ENCODE measurements at regions not wholly inside any gene's neighbourhood (a gene's known extent, or its start where the extent isn't known, plus 50 kb on each side); places are given as distances from the start of the nearest gene placed in this dataset.

GRCh38 chr9:135310134-135310533, 169.4 kb upstream of the PPP1R26 start:
- Histone ChIP-seq H3K4me3 (ENCODE audit: low read length) (no peak overlapping the region), H3K4me1 (ENCODE audit: insufficient read depth, low read length) (no peaks in the 10 kb centered on the region), H3K36me3 (ENCODE audit: insufficient read depth, low read length) (no peaks in the 10 kb centered on the region), H3K27ac (ENCODE audit: low read depth, low read length) (no peak overlapping the region), H3K9me3 (ENCODE audit: low read length) (no peaks in the 10 kb centered on the region), H3K27me3 (ENCODE audit: insufficient read depth, low read length, poor library complexity, severe bottlenecking) (no peaks in the 10 kb centered on the region)
- peaks cover 22 to 40% of the 10 kb centered on the region in 2 donors for H3K27me3 Mint-ChIP-seq
- no peaks in the 10 kb centered on the region for H3K36me3 Mint-ChIP-seq
- H3K27ac Mint-ChIP-seq: no peak overlapping the region
- CTCF ChIA-PET: no interaction called here
- DNase-seq: no peak
- H3K4me3 Mint-ChIP-seq: no peak overlapping the region
- POLR2A ChIA-PET: no interaction called here
- peaks cover 7 to 15% (median 14%) of the 10 kb centered on the region in 5 donors for H3K9me3 Mint-ChIP-seq
- no peaks in the 10 kb centered on the region for H3K4me1 Mint-ChIP-seq

GRCh38 chr9:135315572-135315971, 164.0 kb upstream of the PPP1R26 start:
- Mint-ChIP-seq H3K36me3 (no peaks in the 10 kb centered on the region), H3K27me3 (peaks cover 12 to 20% of the 10 kb centered on the region in 2 donors), H3K9me3 (peaks cover 7 to 15% (median 14%) of the 10 kb centered on the region in 5 donors), H3K4me3 (no peak overlapping the region), H3K4me1 (no peaks in the 10 kb centered on the region), H3K27ac (no peak overlapping the region)
- no peak for DNase-seq
- no peaks in the 10 kb centered on the region for H3K27me3 ChIP-seq (ENCODE audit: insufficient read depth, low read length, poor library complexity, severe bottlenecking)
- ChIA-PET CTCF (no interaction called here), POLR2A (no interaction called here)
- no peak overlapping the region for H3K27ac ChIP-seq (ENCODE audit: low read depth, low read length)
- no peak overlapping the region for H3K4me3 ChIP-seq (ENCODE audit: low read length)
- no peaks in the 10 kb centered on the region for H3K4me1 ChIP-seq (ENCODE audit: insufficient read depth, low read length)
- no peaks in the 10 kb centered on the region for H3K9me3 ChIP-seq (ENCODE audit: low read length)
- H3K36me3 ChIP-seq (ENCODE audit: insufficient read depth, low read length): no peaks in the 10 kb centered on the region

- DNase-seq: no peak
- Mint-ChIP-seq H3K27ac (no peak overlapping the region), H3K27me3 (peaks cover 3 to 6% of the 10 kb centered on the region in 2 donors), H3K4me1 (no peaks in the 10 kb centered on the region), H3K9me3 (no peaks in the 10 kb centered on the region), H3K4me3 (no peak overlapping the region), H3K36me3 (no peaks in the 10 kb centered on the region)
- H3K4me3 ChIP-seq (ENCODE audit: low read length): no peak overlapping the region
- H3K9me3 ChIP-seq (ENCODE audit: low read length): no peaks in the 10 kb centered on the region
- CTCF ChIA-PET: no interaction called here
- H3K27me3 ChIP-seq (ENCODE audit: insufficient read depth, low read length, poor library complexity, severe bottlenecking): no peaks in the 10 kb centered on the region
- H3K4me1 ChIP-seq (ENCODE audit: insufficient read depth, low read length): no peaks in the 10 kb centered on the region
- POLR2A ChIA-PET: no interaction called here
- no peak overlapping the region for H3K27ac ChIP-seq (ENCODE audit: low read depth, low read length)
- no peaks in the 10 kb centered on the region for H3K36me3 ChIP-seq (ENCODE audit: insufficient read depth, low read length)
Observed at GRCh38 chr9:135320331-135320730, 159.3 kb upstream of the PPP1R26 start.

GRCh38 chr9:135320943-135321342, 158.6 kb upstream of the PPP1R26 start:
- peaks cover 6 to 10% of the 10 kb centered on the region in 2 donors for H3K27me3 Mint-ChIP-seq
- H3K27ac Mint-ChIP-seq: no peak overlapping the region
- no peaks in the 10 kb centered on the region for H3K9me3 Mint-ChIP-seq
- Histone ChIP-seq H3K4me3 (ENCODE audit: low read length) (no peak overlapping the region), H3K27me3 (ENCODE audit: insufficient read depth, low read length, poor library complexity, severe bottlenecking) (no peaks in the 10 kb centered on the region), H3K9me3 (ENCODE audit: low read length) (no peaks in the 10 kb centered on the region), H3K4me1 (ENCODE audit: insufficient read depth, low read length) (no peaks in the 10 kb centered on the region), H3K36me3 (ENCODE audit: insufficient read depth, low read length) (no peaks in the 10 kb centered on the region), H3K27ac (ENCODE audit: low read depth, low read length) (no peak overlapping the region)
- no peak for DNase-seq
- no peaks in the 10 kb centered on the region for H3K4me1 Mint-ChIP-seq
- POLR2A ChIA-PET: no interaction called here
- CTCF ChIA-PET: no interaction called here
- no peak overlapping the region for H3K4me3 Mint-ChIP-seq
- H3K36me3 Mint-ChIP-seq: no peaks in the 10 kb centered on the region

GRCh38 chr9:135321580-135321979, 158.0 kb upstream of the PPP1R26 start:
- no peaks in the 10 kb centered on the region for H3K9me3 Mint-ChIP-seq
- POLR2A ChIA-PET: no interaction called here
- no peak overlapping the region for H3K4me3 ChIP-seq (ENCODE audit: low read length)
- H3K4me1 ChIP-seq (ENCODE audit: insufficient read depth, low read length): no peaks in the 10 kb centered on the region
- peaks cover 6 to 14% of the 10 kb centered on the region in 2 donors for H3K27me3 Mint-ChIP-seq
- CTCF ChIA-PET: no interaction called here
- no peak overlapping the region for H3K27ac ChIP-seq (ENCODE audit: low read depth, low read length)
- H3K36me3 ChIP-seq (ENCODE audit: insufficient read depth, low read length): no peaks in the 10 kb centered on the region
- H3K27me3 ChIP-seq (ENCODE audit: insufficient read depth, low read length, poor library complexity, severe bottlenecking): no peaks in the 10 kb centered on the region
- H3K36me3 Mint-ChIP-seq: no peaks in the 10 kb centered on the region
- no peaks in the 10 kb centered on the region for H3K9me3 ChIP-seq (ENCODE audit: low read length)
- no peak overlapping the region for H3K27ac Mint-ChIP-seq
- no peak overlapping the region for H3K4me3 Mint-ChIP-seq
- H3K4me1 Mint-ChIP-seq: no peaks in the 10 kb centered on the region
- DNase-seq: no peak

- DNase-seq: no peak
- Mint-ChIP-seq H3K9me3 (no peaks in the 10 kb centered on the region), H3K4me1 (no peaks in the 10 kb centered on the region), H3K4me3 (no peak overlapping the region), H3K36me3 (no peaks in the 10 kb centered on the region), H3K27me3 (peaks cover 6 to 16% of the 10 kb centered on the region in 2 donors), H3K27ac (no peak overlapping the region)
- no peaks in the 10 kb centered on the region for H3K36me3 ChIP-seq (ENCODE audit: insufficient read depth, low read length)
- no peaks in the 10 kb centered on the region for H3K4me1 ChIP-seq (ENCODE audit: insufficient read depth, low read length)
- no peak overlapping the region for H3K4me3 ChIP-seq (ENCODE audit: low read length)
- POLR2A ChIA-PET: no interaction called here
- H3K27me3 ChIP-seq (ENCODE audit: insufficient read depth, low read length, poor library complexity, severe bottlenecking): no peaks in the 10 kb centered on the region
- CTCF ChIA-PET: no interaction called here
- no peaks in the 10 kb centered on the region for H3K9me3 ChIP-seq (ENCODE audit: low read length)
- no peak overlapping the region for H3K27ac ChIP-seq (ENCODE audit: low read depth, low read length)
Observed at GRCh38 chr9:135324329-135324728, 155.3 kb upstream of the PPP1R26 start.

GRCh38 chr9:135326141-135326540, 153.4 kb upstream of the PPP1R26 start:
- Mint-ChIP-seq H3K27me3 (peaks cover 6 to 16% of the 10 kb centered on the region in 2 donors), H3K27ac (no peak overlapping the region), H3K36me3 (no peaks in the 10 kb centered on the region), H3K9me3 (no peaks in the 10 kb centered on the region), H3K4me3 (no peak overlapping the region), H3K4me1 (no peaks in the 10 kb centered on the region)
- ChIA-PET POLR2A (no interaction called here), CTCF (no interaction called here)
- Histone ChIP-seq H3K9me3 (ENCODE audit: low read length) (no peaks in the 10 kb centered on the region), H3K27ac (ENCODE audit: low read depth, low read length) (no peak overlapping the region), H3K27me3 (ENCODE audit: insufficient read depth, low read length, poor library complexity, severe bottlenecking) (no peaks in the 10 kb centered on the region), H3K4me1 (ENCODE audit: insufficient read depth, low read length) (no peaks in the 10 kb centered on the region), H3K36me3 (ENCODE audit: insufficient read depth, low read length) (no peaks in the 10 kb centered on the region), H3K4me3 (ENCODE audit: low read length) (no peak overlapping the region)
- no peak for DNase-seq

GRCh38 chr9:135326633-135327152, 152.9 kb upstream of the PPP1R26 start:
- Mint-ChIP-seq H3K27ac (no peak overlapping the region), H3K4me3 (no peak overlapping the region), H3K27me3 (peaks cover 6 to 14% of the 10 kb centered on the region in 2 donors), H3K4me1 (no peaks in the 10 kb centered on the region), H3K36me3 (no peaks in the 10 kb centered on the region), H3K9me3 (no peaks in the 10 kb centered on the region)
- Histone ChIP-seq H3K4me1 (ENCODE audit: insufficient read depth, low read length) (no peaks in the 10 kb centered on the region), H3K27me3 (ENCODE audit: insufficient read depth, low read length, poor library complexity, severe bottlenecking) (no peaks in the 10 kb centered on the region), H3K4me3 (ENCODE audit: low read length) (no peak overlapping the region), H3K36me3 (ENCODE audit: insufficient read depth, low read length) (no peaks in the 10 kb centered on the region), H3K27ac (ENCODE audit: low read depth, low read length) (no peak overlapping the region), H3K9me3 (ENCODE audit: low read length) (no peaks in the 10 kb centered on the region)
- ChIA-PET CTCF (no interaction called here), POLR2A (no interaction called here)
- DNase-seq: no peak
